KOPT-K1 (cell line): ENCODE measurements at regions not wholly inside any gene's neighbourhood (a gene's known extent, or its start where the extent isn't known, plus 50 kb on each side); places are given as distances from the start of the nearest gene placed in this dataset.
"Not testable (repeated sequence)": the region's sequence is repeated elsewhere in the genome, so short reads cannot be mapped to it uniquely, and the experiment has no call there.

Experiments used
- H3K27ac ChIP-seq: fragments of 200-600 bp; sonication (generic); 2 replicates; pipeline ENCODE4 v1.5.1; 2016; ENCODE audit warnings: antibody characterized with exemption, mild to moderate bottlenecking, low read depth, low read length; ENCODE audit not compliant: poor library complexity, severe bottlenecking
- H3K36me3 ChIP-seq: fragments of 200-600 bp; sonication (generic); 2 replicates; pipeline ENCODE4 v1.5.1; 2017; ENCODE audit warnings: antibody characterized with exemption, mild to moderate bottlenecking, low read length, moderate library complexity; ENCODE audit not compliant: insufficient read depth
- H3K9me3 ChIP-seq: fragments of 200-600 bp; sonication (generic); 2 replicates; pipeline ENCODE4 v1.5.1; 2017; ENCODE audit warnings: antibody characterized with exemption, low read length, mild to moderate bottlenecking; ENCODE audit not compliant: insufficient read depth, poor library complexity, severe bottlenecking

DNA sequence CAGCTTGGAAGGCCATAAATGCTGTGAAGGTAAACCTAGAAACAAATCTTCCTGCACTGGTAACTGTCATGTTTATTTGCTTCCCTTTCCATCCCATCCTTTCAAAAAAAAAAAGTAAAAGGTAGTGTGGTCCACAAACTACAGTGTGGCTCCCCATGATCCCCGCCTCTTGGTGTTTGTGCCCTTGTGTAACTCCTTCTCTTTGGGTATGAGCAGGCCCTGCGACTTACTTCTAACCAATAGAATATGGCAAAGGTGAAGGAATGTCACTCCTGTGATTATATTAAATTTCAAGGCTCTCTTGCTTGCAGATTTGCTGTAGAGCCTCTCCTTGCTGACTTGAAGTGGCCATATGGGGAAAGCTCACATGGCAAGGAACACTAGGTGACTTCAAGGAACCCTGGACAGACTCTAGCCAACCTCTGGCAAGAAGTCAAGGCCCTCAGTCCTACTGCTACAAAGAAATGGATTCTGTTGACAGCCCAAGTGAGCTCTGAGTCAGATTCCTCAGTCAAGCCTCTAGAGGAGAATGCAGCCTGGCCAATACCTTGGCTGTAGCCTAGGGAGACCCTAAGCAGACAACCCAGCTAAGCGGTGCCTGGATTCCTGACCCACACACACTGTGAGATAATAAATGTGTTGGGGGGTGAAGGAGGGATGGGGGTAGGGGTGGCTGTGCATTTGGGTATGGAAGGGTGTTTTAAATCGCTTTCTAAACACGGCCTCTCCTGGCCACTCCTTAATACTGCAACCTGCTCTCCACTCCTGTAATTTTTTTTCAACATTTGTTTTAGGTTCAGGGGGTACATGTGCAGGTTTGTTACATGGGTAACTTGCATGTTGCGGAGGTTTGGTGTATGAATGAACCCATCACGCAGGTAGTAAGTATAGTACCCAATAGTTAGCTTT, 115.0 kb upstream of the NBPF9 start:
- H3K27ac ChIP-seq, H3K9me3 ChIP-seq, H3K36me3 ChIP-seq: not testable (repeated sequence)

DNA sequence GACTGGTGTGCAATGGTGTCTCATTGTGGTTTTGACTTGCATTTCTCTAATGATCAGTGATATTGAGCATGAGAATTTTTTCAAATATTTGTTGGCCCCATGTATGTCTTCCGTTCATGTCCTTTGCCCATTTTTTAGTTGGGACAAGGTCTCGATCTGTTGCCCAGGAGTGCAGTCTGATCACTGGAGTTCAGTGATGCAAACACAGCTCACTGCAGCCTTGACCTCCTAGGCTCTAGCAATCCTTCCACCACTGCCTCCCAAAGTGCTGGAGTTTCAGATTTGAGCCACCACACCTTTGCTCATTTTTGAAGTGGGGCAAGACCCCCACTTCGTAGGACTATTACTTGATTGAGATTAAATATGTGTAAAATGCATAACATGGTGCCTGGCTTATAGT, 116.2 kb upstream of the NBPF9 start:
- H3K27ac ChIP-seq, H3K36me3 ChIP-seq, H3K9me3 ChIP-seq: not testable (repeated sequence)

DNA sequence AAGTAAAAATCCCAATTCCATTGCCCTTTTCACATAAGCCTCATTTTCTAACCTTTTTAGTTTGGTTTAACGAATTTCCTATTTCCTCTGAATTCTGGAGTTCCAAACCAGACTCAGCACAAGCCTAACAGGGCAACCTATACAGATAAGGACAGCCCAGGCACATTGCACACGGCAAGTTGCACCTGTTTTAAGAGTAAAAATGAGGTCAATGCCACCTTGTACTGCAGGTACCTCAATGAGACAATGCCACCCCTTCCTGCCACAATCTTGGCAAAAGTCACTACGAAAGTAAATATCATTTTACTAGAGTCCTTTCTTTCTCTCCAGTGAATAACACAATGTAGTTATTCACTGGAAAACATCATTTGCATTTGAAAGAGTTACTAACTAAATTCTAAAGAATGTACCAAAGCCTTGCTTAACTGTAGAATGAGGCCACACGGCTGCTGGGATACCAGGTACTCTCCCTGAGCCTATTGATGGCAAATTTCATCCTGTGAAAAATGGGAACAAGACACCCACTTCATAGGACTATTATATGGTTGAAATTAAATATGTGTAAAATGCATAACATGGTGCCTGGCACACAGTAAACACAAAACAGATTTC, 117.2 kb upstream of the NBPF9 start:
- not testable (repeated sequence) for H3K36me3 ChIP-seq, H3K27ac ChIP-seq, H3K9me3 ChIP-seq

DNA sequence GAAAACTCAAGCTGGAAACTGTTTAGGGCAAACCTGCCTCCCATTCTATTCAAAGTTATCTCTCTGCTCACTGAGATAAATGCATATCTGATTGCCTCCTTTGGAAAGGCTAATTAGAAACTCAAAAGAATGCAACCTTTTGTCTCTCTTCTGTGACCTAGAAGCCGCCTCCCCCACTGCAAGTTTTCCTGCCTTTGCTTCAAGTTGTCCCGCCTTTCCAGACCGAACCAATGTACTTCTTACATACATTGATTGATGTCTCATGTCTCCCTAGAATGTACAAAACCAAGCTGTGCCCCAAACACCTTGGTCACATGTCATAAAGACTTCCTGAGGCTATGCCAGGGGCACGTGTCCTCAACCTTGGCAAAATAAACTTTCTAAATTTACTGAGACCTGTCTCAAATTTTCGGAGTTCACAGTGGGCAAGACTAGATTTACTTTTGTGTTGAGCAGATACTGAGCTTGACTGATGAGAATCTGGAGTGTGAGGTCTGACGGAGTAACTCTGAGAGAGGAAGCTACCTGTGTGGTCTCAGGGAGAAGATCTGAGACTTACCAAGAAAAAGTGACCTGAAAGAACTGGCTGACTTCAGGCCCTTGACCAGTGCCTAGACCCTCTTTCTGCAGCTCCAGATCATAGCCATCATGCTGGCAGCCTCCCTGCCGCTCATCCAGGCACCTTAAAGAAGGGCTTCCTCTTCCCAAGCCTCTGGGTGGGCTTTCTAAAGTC, 124.7 kb upstream of the NBPF9 start:
- H3K9me3 ChIP-seq, H3K27ac ChIP-seq, H3K36me3 ChIP-seq: not testable (repeated sequence)

DNA sequence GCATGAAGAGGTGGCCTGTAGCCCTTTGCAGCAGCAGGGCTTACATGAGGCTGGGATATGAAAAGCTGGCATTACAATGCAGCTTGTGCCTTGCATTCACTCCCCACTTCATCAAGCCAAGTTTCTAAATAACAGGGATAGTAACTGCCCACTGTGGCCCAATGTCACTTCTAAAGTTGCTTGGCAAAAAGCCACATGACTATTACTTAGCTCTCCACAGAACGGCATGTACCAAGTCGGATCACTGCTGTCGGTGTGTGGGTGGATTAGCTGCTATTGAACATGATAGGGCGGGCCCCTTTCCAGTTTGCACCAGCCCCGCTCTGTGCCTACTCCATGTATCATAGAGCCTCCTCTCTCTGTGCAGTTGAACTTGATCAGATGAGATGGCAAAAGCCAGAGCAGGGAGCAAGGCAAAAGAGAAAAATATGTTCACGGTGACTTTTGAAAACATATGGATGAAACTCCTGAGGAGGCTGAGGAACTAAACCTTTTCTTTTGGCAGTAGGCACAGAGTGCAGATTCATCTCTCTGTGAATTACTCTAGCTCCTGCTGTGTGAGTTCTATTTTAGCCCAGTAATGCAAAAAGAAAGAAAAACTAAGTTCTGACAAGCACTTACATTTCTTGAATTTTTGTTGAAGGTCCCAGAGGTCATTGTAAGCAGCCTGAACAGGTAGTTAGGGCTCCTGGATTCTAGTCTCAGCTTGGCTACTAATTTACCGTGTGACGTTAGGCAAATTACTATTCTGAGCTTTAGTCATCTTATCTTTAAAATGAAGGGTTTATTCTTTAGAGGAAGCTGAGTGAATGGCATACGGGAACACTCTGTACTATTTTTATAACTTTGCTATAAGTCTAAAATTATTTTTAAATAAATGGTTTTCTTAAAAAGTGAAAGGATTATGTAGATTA, 125.6 kb upstream of the NBPF9 start:
- H3K36me3 ChIP-seq, H3K27ac ChIP-seq, H3K9me3 ChIP-seq: not testable (repeated sequence)

DNA sequence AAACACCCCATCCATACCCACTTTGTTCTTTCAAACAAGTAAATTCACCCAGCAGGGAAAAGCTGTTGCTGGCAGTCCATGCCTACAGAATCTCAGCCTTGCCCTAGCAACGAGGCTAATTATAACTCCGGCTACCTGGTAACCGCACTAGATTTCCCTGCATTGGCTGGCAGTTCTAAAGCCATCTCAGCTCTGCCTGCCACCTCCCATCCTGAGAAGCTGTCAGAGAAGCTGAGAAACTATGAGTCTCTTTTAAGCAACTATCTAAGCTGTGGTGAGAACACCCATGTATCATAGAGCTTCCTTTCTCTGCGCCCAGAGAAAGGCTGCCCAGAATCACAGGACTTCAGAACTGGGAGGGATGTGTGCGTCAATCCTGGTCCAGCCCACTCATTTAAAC, 126.5 kb upstream of the NBPF9 start:
- not testable (repeated sequence) for H3K27ac ChIP-seq

DNA sequence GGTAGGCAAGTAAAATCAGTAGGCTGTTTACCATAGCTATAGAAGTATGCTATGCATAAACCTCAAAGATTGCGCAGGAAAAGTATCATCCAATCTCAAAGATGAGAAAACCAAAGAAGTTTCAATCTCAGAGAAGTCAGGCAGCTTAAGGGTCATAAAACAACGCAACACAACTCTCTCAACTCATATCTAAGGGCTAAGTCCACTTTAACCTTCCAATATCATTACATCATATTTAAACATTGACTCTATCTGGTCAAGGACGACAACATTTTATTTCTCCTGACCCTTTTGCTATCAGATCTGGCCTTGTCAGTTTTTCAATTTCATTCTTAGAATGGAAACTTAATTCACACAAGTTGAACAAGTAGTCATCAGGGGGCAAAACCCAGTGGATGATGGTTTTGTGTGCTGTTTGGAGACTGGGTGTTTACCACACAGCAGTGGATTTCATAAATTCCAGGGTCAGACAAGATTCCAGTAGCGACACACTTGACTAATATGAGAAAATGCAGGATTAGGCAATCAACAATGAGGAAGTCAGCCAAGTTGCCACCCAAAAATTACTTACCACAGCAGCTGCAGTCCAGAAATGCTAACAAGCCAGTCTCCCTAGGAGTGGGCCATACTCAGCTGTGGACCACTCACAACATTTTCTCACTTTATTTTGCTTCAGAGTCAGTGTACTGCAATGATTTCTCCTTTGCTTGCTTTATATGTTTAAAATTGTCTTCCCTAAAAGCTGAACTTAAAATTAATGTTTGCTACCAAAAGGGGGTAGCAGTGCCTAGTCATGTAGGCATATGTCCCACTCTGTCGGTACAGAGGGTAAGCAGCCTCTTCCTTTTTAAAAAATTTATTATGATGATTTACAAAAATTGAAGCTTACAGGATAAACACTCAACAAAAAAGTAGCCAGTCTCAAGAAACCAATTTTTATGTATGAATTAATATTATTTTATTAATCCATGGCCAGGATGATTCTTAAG, 131.9 kb upstream of the NBPF9 start:
- H3K36me3 ChIP-seq, H3K27ac ChIP-seq, H3K9me3 ChIP-seq: not testable (repeated sequence)

More for the DNA sequence above, 126.5 kb upstream of the NBPF9 start:
- not testable (repeated sequence) for H3K9me3 ChIP-seq, H3K36me3 ChIP-seq

DNA sequence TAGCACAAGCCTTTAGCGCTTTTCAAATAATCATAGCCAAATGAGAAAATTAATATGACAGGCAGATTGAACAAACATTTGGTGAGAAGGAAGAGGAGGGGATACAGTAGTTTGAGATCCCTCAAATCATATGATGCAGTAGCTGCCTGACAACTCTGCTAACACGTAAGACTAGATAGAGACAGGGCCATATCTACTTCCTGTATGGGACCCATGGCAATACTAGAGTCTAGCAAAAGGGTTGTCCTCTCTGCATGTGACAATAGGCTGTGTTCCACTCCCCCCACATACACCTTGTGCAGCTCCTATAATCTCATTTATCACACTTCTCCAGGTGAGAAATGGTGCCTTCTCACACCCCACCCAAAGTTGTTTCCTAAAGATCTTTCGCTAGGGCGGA, 134.2 kb upstream of the NBPF9 start:
- H3K36me3 ChIP-seq, H3K9me3 ChIP-seq, H3K27ac ChIP-seq: not testable (repeated sequence)

DNA sequence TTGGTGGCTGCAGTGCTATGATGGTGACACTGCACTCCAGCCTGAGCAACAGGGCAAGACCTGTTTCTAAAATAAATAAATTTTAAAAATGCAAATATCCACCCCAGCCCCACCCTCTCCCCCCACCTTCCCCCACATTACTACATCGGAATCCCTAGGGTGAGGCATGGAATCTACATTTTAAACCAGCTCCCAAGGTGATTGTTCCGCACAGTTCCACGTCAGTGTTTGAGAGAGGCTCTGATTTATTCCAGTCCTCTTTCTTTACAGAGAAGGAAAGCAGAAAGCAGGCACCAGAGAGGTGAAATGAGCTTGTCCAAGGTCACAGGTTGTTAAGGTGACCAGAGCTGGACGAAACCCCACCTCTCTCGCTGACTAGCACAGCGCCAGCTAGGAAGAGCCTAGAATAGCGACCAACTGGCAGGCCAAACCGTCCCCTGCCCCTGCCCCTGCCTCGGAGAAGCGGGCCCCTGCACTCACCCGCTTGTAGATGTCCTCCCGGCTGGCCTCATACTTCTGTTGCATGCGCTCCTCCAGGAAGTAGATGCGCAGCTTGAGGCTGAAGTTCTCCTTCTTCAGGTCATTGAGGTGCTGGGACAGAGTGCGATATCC, 136.7 kb upstream of the NBPF9 start:
- not testable (repeated sequence) for H3K9me3 ChIP-seq, H3K36me3 ChIP-seq, H3K27ac ChIP-seq

DNA sequence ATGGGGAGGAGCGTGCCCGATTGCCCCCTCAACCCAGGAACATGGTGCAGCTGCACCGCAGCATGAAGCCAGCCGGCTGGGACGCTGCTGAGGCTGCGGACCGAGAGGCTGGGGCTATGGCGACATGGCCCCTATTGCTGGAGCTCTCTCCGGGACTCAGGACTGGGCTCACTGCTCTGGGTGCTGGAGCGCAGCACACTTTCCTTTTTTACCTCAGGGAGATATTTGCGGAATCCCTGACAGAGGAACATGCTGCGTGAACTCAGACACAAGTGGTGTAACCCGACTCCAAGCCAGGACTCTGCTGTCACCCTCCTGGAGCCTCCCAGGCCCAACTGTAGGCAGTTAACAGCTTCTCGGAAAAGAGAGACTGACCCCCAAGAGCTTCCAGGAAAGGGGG, 137.2 kb upstream of the NBPF9 start:
- H3K9me3 ChIP-seq, H3K27ac ChIP-seq, H3K36me3 ChIP-seq: not testable (repeated sequence)

DNA sequence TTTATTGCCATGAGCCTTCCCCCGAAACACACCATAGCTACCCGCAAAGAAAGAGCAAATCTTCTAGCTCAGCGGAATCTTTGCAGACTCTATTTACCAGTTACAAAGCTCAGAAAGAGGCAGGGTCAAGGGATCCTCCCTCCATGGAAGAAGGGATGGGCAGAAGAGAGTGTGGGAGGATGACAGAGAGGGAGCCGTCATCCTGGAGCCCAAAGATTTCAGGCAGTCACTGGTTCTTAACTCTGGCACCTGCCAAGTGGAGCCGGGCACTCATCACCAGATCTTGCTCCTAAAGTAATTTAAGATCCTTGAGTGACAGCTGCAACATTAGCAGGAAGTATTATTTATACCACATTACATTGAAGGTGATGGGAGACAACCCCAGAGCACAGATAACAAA, 137.9 kb upstream of the NBPF9 start:
- H3K9me3 ChIP-seq, H3K27ac ChIP-seq: not testable (repeated sequence)

DNA sequence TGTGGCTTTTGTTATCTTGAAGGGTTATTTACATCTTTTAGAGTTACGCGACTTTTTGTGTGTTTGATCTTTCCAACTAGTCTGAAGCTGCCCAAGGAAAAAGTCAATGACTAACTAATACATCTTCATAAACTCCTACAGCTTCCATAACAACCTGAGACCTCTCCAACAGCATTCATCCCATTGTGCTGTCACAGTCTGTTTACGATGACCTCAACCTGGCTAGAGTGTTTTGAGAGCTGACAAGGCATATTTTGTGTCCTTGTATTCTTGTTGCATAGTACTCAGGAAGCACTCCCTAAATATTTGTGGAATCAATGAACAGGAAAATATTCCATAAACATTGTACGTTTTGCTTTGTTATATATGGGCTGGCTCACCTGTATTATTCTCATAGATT, 140.2 kb upstream of the NBPF9 start:
- not testable (repeated sequence) for H3K9me3 ChIP-seq

More for the DNA sequence above, 137.9 kb upstream of the NBPF9 start:
- not testable (repeated sequence) for H3K36me3 ChIP-seq

DNA sequence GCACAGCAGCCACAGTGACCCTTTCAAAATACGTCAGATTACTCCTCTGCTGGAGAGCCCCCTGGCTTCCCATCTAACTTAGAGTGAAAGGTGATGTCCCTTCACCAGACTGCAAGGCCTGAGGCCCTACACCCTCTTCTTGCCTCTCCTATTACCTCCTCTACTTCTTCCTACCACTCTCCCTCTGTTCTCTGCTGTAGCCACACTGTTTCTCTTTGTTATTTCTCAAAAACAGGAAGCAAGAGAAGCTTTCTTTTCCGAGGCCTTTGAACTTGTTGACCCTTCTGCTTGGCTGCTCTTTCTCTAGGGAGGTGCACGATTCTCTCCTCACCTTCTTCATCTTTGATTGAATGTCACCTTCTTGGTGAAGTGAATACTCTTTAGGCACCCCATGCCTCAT, 141.3 kb upstream of the NBPF9 start:
- H3K9me3 ChIP-seq, H3K27ac ChIP-seq, H3K36me3 ChIP-seq: not testable (repeated sequence)

More for the DNA sequence above, 140.2 kb upstream of the NBPF9 start:
- not testable (repeated sequence) for H3K36me3 ChIP-seq, H3K27ac ChIP-seq
